Neural cell (in vitro differentiated cells): ENCODE measurements at regions not wholly inside any gene's neighbourhood (a gene's known extent, or its start where the extent isn't known, plus 50 kb on each side); places are given as distances from the start of the nearest gene placed in this dataset.
A peak's percentile ranks its signal among the peaks of the same experiment; 100 is the strongest.

Source experiments
- H2AFZ ChIP-seq: fragments of 200-600, 300-800 bp; sonication (generic), shearing (Covaris generic); 2 replicates; pipeline ENCODE4 v1.6.0; 2014; ENCODE audit warnings: low read depth, mild to moderate bottlenecking, antibody characterized with exemption, low read length, moderate library complexity
- H3F3A ChIP-seq: fragments of 200-600 bp; shearing (Covaris generic); 2 replicates; pipeline ENCODE4 v1.6.1; 2016; ENCODE audit warnings: mild to moderate bottlenecking, moderate library complexity, mixed read lengths, antibody characterized with exemption, low read length; ENCODE audit not compliant: insufficient read depth, poor library complexity, severe bottlenecking
- H3K27ac ChIP-seq: fragments of 200-600, 300-800 bp; sonication (generic), shearing (Covaris generic); 2 replicates; pipeline ENCODE4 v1.5.1; 2014; ENCODE audit warnings: mild to moderate bottlenecking, low read length, moderate library complexity
- H3K27me3 ChIP-seq: fragments of 300-800, 200-600 bp; sonication (generic), shearing (Covaris generic); 2 replicates; pipeline ENCODE4 v1.6.0; 2014; ENCODE audit warnings: mild to moderate bottlenecking, low read depth, low read length, moderate library complexity; ENCODE audit not compliant: insufficient read depth
- H3K36me3 ChIP-seq: fragments of 300-800, 200-600 bp; sonication (generic), shearing (Covaris generic); 2 replicates; pipeline ENCODE4 v1.5.1; 2014; ENCODE audit warnings: mild to moderate bottlenecking, antibody characterized with exemption, low read length, moderate library complexity; ENCODE audit not compliant: insufficient read depth
- H3K4me2 ChIP-seq: fragments of 300-800, 200-600 bp; sonication (generic), shearing (Covaris generic); 2 replicates; pipeline ENCODE4 v1.6.0; 2014; ENCODE audit warnings: mild to moderate bottlenecking, low read length
- H3K4me3 ChIP-seq: fragments of 300-800, 200-600 bp; sonication (generic), shearing (Covaris generic); 2 replicates; pipeline ENCODE4 v1.5.1; 2014; ENCODE audit warnings: mild to moderate bottlenecking, low read length, moderate library complexity
- H3K79me2 ChIP-seq: fragments of 200-600 bp; shearing (Covaris generic); replicated peaks from 2 replicates; pipeline ENCODE4 v1.6.0; 2014; ENCODE audit warnings: mild to moderate bottlenecking, low read length, moderate library complexity; ENCODE audit not compliant: insufficient read depth
- H3K9ac ChIP-seq: fragments of 300-800, 200-600 bp; sonication (generic), shearing (Covaris generic); 2 replicates; pipeline ENCODE4 v1.6.1; 2016; ENCODE audit warnings: mild to moderate bottlenecking, low read length, mixed read lengths
- H3K9me2 ChIP-seq: fragments of 200-600 bp; shearing (Covaris generic); 2 replicates; pipeline ENCODE4 v1.6.1; 2016; ENCODE audit warnings: mild to moderate bottlenecking, low read length, mixed read lengths; ENCODE audit not compliant: insufficient read depth
- H3K9me3 ChIP-seq: fragments of 200-600, 300-800 bp; sonication (generic), shearing (Covaris generic); 2 replicates; pipeline ENCODE4 v1.6.1; 2016; ENCODE audit warnings: mild to moderate bottlenecking, mixed run types, low read length, moderate library complexity, mixed read lengths
- H4K20me1 ChIP-seq: fragments of 200-600 bp; shearing (Covaris generic); 2 replicates; pipeline ENCODE4 v1.6.1; 2016; ENCODE audit warnings: mild to moderate bottlenecking, mixed run types; ENCODE audit not compliant: insufficient read depth
- EP300 ChIP-seq: fragments of 450-650 bp; conservative IDR thresholded peaks from 2 replicates; pipeline ENCODE4 v1.6.1; 2014; ENCODE audit warnings: antibody characterized with exemption, mild to moderate bottlenecking, moderate library complexity; ENCODE audit not compliant: poor library complexity, severe bottlenecking
- EZH2 ChIP-seq: fragments of 200-600, 300-800 bp; shearing (Covaris generic), sonication (generic); IDR thresholded peaks from 2 replicates; pipeline ENCODE4 v1.6.1; 2014; ENCODE audit warnings: antibody characterized with exemption, low read length, borderline replicate concordance, mild to moderate bottlenecking; ENCODE audit not compliant: insufficient read depth, poor library complexity, severe bottlenecking
- MXI1 ChIP-seq: fragments of 450-650 bp; conservative IDR thresholded peaks from 2 replicates; pipeline ENCODE4 v1.6.1; 2014; ENCODE audit warnings: antibody characterized with exemption, mild to moderate bottlenecking; ENCODE audit not compliant: poor library complexity, severe bottlenecking
- POLR2AphosphoS5 ChIP-seq: IDR thresholded peaks from 2 replicates; pipeline ENCODE4 v1.6.1; 2012
- RAD21 ChIP-seq: fragments of 450-650 bp; conservative IDR thresholded peaks from 2 replicates; pipeline ENCODE4 v1.6.1; 2014; ENCODE audit warnings: antibody characterized with exemption, mild to moderate bottlenecking, moderate library complexity
- SMC3 ChIP-seq: fragments of 450-650 bp; conservative IDR thresholded peaks from 2 replicates; pipeline ENCODE4 v1.6.1; 2014; ENCODE audit warnings: antibody characterized with exemption, mild to moderate bottlenecking, moderate library complexity; ENCODE audit not compliant: poor library complexity
- TAF1 ChIP-seq: IDR thresholded peaks from 2 replicates; pipeline ENCODE4 v1.6.1; 2012; ENCODE audit warnings: low read depth
- TF ChIP-seq, protein P1 (sequence below): IDR thresholded peaks from 2 replicates; pipeline ENCODE4 v1.6.1; 2012; ENCODE audit warnings: borderline replicate concordance
- TF ChIP-seq, protein P2 (sequence below): fragments of 450-650 bp; IDR thresholded peaks from 2 replicates; pipeline ENCODE4 v1.5.1; 2014; ENCODE audit warnings: antibody characterized with exemption, mild to moderate bottlenecking, moderate library complexity; ENCODE audit not compliant: poor library complexity, severe bottlenecking

DNA sequence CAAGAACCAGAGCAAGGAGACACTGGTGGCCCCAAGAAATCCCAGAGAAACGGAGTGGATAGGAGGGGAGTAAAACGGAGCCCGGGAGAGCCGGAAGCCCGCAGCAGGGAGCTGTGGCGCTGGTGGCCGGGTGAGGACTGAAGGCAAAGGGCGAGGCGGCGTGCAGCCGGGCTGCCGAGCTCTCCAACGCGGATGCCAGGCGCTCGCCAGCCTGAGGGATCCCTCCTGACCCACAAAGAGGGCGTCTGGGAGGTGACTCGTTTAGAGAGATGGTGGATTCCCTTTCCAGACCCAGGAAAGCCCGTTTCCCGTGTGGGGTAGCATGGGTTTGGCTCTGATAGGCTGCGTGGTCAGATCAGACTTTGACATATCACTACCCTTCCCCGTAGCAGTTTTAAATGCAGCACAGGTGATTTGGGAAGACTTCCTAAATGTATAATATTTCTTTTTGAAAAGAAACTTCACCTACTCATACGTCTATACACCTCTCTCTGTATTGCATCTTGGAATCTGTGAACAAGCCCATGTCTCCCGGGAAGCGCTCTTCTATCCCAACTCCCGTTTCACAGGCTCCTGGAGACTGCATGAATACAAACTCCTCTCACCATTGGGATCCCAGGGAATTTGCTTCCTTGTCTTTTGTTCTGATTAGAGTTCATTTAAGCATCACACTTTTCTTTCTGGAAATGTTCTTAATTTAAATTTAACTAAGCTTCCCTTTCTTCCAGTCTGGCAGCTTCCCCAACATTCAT is 158.1 kb downstream of the C9orf152 start:
- H3K9ac ChIP-seq: peak overlapping the region; percentile 68
- H3K9me2 ChIP-seq: no peaks in the 10 kb centered on the region
- H3K79me2 ChIP-seq: peaks cover 6% of the 10 kb centered on the region
- H2AFZ ChIP-seq: peak overlapping the region; percentile 73
- H3K4me3 ChIP-seq: peak overlapping the region; percentile 94
- TF ChIP-seq TAF1 (no peak), EZH2 (no peak), POLR2AphosphoS5 (no peak), EP300 (no peak), RAD21 (no peak), SMC3 (no peak)
- TF ChIP-seq, protein P1, sequence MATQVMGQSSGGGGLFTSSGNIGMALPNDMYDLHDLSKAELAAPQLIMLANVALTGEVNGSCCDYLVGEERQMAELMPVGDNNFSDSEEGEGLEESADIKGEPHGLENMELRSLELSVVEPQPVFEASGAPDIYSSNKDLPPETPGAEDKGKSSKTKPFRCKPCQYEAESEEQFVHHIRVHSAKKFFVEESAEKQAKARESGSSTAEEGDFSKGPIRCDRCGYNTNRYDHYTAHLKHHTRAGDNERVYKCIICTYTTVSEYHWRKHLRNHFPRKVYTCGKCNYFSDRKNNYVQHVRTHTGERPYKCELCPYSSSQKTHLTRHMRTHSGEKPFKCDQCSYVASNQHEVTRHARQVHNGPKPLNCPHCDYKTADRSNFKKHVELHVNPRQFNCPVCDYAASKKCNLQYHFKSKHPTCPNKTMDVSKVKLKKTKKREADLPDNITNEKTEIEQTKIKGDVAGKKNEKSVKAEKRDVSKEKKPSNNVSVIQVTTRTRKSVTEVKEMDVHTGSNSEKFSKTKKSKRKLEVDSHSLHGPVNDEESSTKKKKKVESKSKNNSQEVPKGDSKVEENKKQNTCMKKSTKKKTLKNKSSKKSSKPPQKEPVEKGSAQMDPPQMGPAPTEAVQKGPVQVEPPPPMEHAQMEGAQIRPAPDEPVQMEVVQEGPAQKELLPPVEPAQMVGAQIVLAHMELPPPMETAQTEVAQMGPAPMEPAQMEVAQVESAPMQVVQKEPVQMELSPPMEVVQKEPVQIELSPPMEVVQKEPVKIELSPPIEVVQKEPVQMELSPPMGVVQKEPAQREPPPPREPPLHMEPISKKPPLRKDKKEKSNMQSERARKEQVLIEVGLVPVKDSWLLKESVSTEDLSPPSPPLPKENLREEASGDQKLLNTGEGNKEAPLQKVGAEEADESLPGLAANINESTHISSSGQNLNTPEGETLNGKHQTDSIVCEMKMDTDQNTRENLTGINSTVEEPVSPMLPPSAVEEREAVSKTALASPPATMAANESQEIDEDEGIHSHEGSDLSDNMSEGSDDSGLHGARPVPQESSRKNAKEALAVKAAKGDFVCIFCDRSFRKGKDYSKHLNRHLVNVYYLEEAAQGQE: no peak
- TF ChIP-seq, protein P2, sequence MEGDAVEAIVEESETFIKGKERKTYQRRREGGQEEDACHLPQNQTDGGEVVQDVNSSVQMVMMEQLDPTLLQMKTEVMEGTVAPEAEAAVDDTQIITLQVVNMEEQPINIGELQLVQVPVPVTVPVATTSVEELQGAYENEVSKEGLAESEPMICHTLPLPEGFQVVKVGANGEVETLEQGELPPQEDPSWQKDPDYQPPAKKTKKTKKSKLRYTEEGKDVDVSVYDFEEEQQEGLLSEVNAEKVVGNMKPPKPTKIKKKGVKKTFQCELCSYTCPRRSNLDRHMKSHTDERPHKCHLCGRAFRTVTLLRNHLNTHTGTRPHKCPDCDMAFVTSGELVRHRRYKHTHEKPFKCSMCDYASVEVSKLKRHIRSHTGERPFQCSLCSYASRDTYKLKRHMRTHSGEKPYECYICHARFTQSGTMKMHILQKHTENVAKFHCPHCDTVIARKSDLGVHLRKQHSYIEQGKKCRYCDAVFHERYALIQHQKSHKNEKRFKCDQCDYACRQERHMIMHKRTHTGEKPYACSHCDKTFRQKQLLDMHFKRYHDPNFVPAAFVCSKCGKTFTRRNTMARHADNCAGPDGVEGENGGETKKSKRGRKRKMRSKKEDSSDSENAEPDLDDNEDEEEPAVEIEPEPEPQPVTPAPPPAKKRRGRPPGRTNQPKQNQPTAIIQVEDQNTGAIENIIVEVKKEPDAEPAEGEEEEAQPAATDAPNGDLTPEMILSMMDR: no peak
- no peaks in the 10 kb centered on the region for H3F3A ChIP-seq
- H3K27ac ChIP-seq: no peak overlapping the region
- no peaks in the 10 kb centered on the region for H3K36me3 ChIP-seq
- H4K20me1 ChIP-seq: no peaks in the 10 kb centered on the region
- H3K27me3 ChIP-seq: peaks cover 7% of the 10 kb centered on the region
- no peaks in the 10 kb centered on the region for H3K9me3 ChIP-seq
- peak overlapping the region; percentile 91 for H3K4me2 ChIP-seq

DNA sequence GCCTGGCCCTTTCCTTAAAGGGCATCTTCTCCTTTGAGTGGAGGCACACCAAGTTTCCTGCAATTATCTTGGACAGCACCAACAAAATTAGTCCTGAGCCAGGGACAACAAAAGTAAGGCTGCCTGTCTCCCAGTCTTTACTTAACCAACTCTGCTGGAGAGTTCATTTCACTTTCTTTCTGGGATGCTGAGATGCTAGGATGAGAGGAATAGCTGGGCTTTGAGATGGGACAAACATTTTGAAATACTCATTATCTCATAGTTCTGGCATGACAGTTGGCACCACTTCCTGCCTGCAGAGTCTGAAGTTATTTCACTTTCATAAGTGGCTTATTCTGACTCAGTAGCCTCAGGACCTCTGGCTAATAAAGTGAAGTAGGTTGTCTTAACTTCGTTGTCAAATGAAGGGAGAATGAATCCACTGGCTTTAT is 157.0 kb downstream of the C9orf152 start:
- H3K9ac ChIP-seq: no peak overlapping the region
- H3K79me2 ChIP-seq: peaks cover 9% of the 10 kb centered on the region
- peaks cover 7% of the 10 kb centered on the region for H3K27me3 ChIP-seq
- no peaks in the 10 kb centered on the region for H3K36me3 ChIP-seq
- no peak overlapping the region for H2AFZ ChIP-seq
- no peak overlapping the region for H3K27ac ChIP-seq
- H3K9me3 ChIP-seq: no peaks in the 10 kb centered on the region
- H3K9me2 ChIP-seq: no peaks in the 10 kb centered on the region
- no peaks in the 10 kb centered on the region for H3F3A ChIP-seq
- no peak for TF ChIP-seq MXI1
- TF ChIP-seq, protein P2: no peak
- H4K20me1 ChIP-seq: no peaks in the 10 kb centered on the region
- H3K4me3 ChIP-seq: no peak overlapping the region
- no peak overlapping the region for H3K4me2 ChIP-seq
